PFSK-1 (cell line): ENCODE measurements at regions not wholly inside any gene's neighbourhood (a gene's known extent, or its start where the extent isn't known, plus 50 kb on each side); places are given as distances from the start of the nearest gene placed in this dataset.

Experiments used
- FOXP2 ChIP-seq: optimal IDR thresholded peaks from 2 replicates; pipeline ENCODE3; 2011; ENCODE audit warnings: borderline replicate concordance, control low read depth, inconsistent platforms; ENCODE audit not compliant: insufficient read depth; ENCODE audit errors: extremely low read length, extremely low read depth
- POLR2AphosphoS5 ChIP-seq: IDR thresholded peaks from 2 replicates; pipeline ENCODE4 v1.6.1; 2012; ENCODE audit warnings: low read depth, mild to moderate bottlenecking, control low read depth, low read length, moderate library complexity
- SIN3A ChIP-seq: IDR thresholded peaks from 2 replicates; pipeline ENCODE4 v1.6.1; 2012; ENCODE audit warnings: mild to moderate bottlenecking, low read length, moderate library complexity, borderline replicate concordance; ENCODE audit not compliant: insufficient read depth
- TAF1 ChIP-seq: IDR thresholded peaks from 2 replicates; pipeline ENCODE4 v1.6.1; 2012; ENCODE audit warnings: low read length, control low read depth, borderline replicate concordance; ENCODE audit not compliant: insufficient read depth
- TF ChIP-seq, protein P1 (sequence below), 2 experiments: IDR thresholded peaks; 2 replicates each; pipeline versions ENCODE4 v1.6.1 to v1.8.0; 2011 to 2012; ENCODE audit warnings: low read depth in 2 of 2, low read length in 2 of 2, control low read depth in 1 of 2, inconsistent platforms in 1 of 2, mild to moderate bottlenecking in 1 of 2, moderate library complexity in 1 of 2; ENCODE audit not compliant: insufficient read depth in 1 of 2

DNA sequence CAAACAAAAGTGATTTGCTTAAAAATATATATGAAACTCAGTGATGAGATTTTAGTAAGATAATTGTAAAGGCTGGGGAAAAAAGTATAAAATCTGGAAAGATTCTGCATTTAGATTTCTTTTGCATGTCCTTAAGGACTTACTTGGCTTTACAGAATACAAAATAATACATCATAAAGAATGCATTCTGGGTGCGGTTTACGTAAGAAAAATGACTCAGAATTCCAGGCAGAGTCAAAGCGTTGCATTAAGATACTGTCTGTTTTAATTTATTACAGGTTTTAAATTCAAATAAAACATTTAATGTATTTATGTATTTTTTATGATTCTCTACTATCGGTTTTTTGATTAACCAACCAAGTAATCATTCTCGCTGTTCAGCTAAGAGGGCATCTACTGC lies 178.0 kb downstream of the SH3BP4 start:
- TF ChIP-seq, protein P1, sequence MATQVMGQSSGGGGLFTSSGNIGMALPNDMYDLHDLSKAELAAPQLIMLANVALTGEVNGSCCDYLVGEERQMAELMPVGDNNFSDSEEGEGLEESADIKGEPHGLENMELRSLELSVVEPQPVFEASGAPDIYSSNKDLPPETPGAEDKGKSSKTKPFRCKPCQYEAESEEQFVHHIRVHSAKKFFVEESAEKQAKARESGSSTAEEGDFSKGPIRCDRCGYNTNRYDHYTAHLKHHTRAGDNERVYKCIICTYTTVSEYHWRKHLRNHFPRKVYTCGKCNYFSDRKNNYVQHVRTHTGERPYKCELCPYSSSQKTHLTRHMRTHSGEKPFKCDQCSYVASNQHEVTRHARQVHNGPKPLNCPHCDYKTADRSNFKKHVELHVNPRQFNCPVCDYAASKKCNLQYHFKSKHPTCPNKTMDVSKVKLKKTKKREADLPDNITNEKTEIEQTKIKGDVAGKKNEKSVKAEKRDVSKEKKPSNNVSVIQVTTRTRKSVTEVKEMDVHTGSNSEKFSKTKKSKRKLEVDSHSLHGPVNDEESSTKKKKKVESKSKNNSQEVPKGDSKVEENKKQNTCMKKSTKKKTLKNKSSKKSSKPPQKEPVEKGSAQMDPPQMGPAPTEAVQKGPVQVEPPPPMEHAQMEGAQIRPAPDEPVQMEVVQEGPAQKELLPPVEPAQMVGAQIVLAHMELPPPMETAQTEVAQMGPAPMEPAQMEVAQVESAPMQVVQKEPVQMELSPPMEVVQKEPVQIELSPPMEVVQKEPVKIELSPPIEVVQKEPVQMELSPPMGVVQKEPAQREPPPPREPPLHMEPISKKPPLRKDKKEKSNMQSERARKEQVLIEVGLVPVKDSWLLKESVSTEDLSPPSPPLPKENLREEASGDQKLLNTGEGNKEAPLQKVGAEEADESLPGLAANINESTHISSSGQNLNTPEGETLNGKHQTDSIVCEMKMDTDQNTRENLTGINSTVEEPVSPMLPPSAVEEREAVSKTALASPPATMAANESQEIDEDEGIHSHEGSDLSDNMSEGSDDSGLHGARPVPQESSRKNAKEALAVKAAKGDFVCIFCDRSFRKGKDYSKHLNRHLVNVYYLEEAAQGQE (IDR thresholded peaks at IDR 0.05; ENCODE audit: insufficient read depth in 1 of 2, low read depth in 2 of 2, low read length in 2 of 2): no peak
- TF ChIP-seq POLR2AphosphoS5 (no peak), TAF1 (no peak), SIN3A (no peak), FOXP2 (no peak)
